ENCODE measurements at regions not wholly inside any gene's neighbourhood (a gene's known extent, or its start where the extent isn't known, plus 50 kb on each side); places are given as distances from the start of the nearest gene placed in this dataset.

DNA sequence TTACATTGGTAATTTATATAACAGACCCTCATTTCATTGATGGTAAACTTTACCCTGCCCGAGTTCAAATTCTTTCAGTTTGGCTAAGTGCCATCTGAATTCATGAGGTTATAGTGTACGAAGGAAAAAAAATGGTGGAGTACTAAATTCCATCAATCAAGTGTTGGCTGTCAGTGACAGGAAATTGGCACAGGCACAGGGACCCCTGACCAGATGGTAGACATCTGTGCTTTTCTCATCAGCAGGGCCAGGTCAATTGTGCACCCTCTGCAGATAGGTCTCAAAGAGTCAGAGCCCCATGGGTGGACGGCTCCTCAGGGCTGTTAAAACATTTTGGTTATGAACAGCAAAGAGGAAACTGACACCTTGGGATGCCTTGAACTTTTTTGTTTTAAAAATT is 439.2 kb downstream of the SETBP1 start:
- no peak for ATAC-seq
- intact Hi-C loops (cut with DNase I), result no loop called here
- no peak for DNase-seq

DNA sequence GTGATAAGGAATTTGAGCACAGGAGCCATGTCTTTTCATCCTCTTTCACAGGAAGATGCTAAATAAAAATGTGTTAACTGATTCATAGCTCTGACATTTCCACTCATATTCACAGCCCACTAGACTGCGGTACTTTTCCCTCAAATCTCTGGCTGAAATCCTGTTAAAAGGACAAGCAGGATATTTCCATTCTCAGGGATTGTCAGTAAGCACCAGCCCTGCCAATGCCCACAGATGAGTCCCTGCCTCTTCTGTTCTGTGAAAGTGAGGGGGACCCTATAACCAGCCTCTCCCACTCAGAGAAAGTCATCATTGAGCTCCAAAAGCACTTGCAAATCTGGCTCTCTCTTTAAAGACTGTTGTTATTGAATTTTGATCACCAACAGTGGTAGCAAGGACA is 440.5 kb downstream of the SETBP1 start:
- no peaks in the 10 kb centered on the region for H3K4me1 ChIP-seq
- no peak for ATAC-seq
- no peaks in the 10 kb centered on the region for H3K36me3 ChIP-seq
- no peak overlapping the region for H3K27ac ChIP-seq
- no peak overlapping the region for H3K4me3 ChIP-seq
- intact Hi-C loops (cut with DNase I), result no loop called here
- DNase-seq, result no peak
- H3K27me3 ChIP-seq, result no peaks in the 10 kb centered on the region
- TF ChIP-seq CTCF (IDR thresholded peaks at IDR 0.05) (no peak), POLR2A (IDR thresholded peaks at IDR 0.05) (no peak)
- 100% methylated on average over 1 of the region's 1 CpG for WGBS (ENCODE audit: insufficient coverage, low coverage, low lambda C conversion rate, missing lambda C conversion rate)
- H3K9me3 ChIP-seq, result no peaks in the 10 kb centered on the region

More for the DNA sequence above, 439.2 kb downstream of the SETBP1 start:
- Histone ChIP-seq H3K27me3 (no peaks in the 10 kb centered on the region), H3K4me3 (no peak overlapping the region), H3K4me1 (no peaks in the 10 kb centered on the region), H3K9me3 (no peaks in the 10 kb centered on the region), H3K27ac (no peak overlapping the region), H3K36me3 (no peaks in the 10 kb centered on the region)
- 52% methylated on average over 3 of the region's 3 CpGs for WGBS (ENCODE audit: insufficient coverage, low coverage, low lambda C conversion rate, missing lambda C conversion rate)
- TF ChIP-seq CTCF (IDR thresholded peaks at IDR 0.05) (no peak), POLR2A (IDR thresholded peaks at IDR 0.05) (no peak)

DNA sequence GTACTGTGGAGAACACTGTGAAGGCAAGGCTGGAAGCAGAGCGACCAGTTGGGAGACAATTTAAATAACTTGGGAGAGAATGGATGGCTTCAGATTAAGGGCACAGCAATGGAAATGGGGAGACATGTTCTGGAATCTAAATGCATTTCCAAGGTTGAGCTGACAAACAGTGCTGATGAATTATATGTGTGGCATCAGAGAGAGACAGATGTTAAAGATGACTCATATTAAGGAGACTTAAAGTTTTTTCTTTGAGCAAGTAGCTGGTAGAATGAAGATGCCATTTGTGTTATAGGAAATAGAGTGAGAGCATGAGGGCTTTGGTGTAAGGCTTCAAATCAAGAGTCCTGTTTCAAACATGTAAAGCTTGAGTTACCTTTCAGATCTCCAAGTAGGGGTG is 441.8 kb downstream of the SETBP1 start:
- 75% methylated on average over 1 of the region's 1 CpG for WGBS (ENCODE audit: insufficient coverage, low coverage, low lambda C conversion rate, missing lambda C conversion rate)

DNA sequence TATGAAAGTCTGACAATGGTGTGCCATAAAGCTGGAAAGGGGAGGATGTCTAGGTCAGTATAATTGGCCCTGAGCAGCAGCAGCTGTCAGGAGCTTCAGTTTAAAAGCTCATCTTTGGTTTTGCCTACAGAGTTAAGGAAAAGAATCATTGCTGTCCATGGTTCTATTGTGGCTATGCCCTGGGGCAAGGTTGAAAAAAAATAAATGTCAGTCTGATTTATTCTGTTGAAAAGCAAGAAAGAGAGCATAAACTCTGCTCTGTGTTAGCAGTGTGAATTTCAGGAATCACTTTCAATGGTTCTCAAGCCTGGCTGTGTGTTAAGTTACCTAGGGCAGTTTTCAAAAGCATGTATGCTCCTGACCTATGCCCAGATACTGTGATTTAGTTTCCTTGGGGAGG is 446.7 kb downstream of the SETBP1 start:
- intact Hi-C loops (cut with DNase I), result loop anchor here in 1 of 2 donors (5.0 kb wide), 1 partner anchor 60 kb away; no protein-coding TSS in a partner anchor
- no peak for TF ChIP-seq POLR2A (IDR thresholded peaks at IDR 0.05)
- TF ChIP-seq CTCF (IDR thresholded peaks at IDR 0.05), result no peak
- Histone ChIP-seq H3K4me3 (no peak overlapping the region), H3K27ac (no peak overlapping the region), H3K36me3 (no peaks in the 10 kb centered on the region), H3K4me1 (no peaks in the 10 kb centered on the region), H3K9me3 (no peaks in the 10 kb centered on the region), H3K27me3 (no peaks in the 10 kb centered on the region)
- ATAC-seq, result no peak
- DNase-seq, result no peak

More for the DNA sequence above, 441.8 kb downstream of the SETBP1 start:
- Histone ChIP-seq H3K4me1 (no peaks in the 10 kb centered on the region), H3K36me3 (no peaks in the 10 kb centered on the region), H3K27me3 (no peaks in the 10 kb centered on the region), H3K27ac (no peak overlapping the region), H3K4me3 (no peak overlapping the region), H3K9me3 (no peaks in the 10 kb centered on the region)
- TF ChIP-seq POLR2A (IDR thresholded peaks at IDR 0.05) (no peak), CTCF (IDR thresholded peaks at IDR 0.05) (no peak)
- ATAC-seq, result no peak
- no peak for DNase-seq
- intact Hi-C loops (cut with DNase I), result no loop called here

- Histone ChIP-seq H3K27ac (no peak overlapping the region), H3K27me3 (no peaks in the 10 kb centered on the region), H3K9me3 (no peaks in the 10 kb centered on the region), H3K4me3 (no peak overlapping the region), H3K36me3 (no peaks in the 10 kb centered on the region), H3K4me1 (no peaks in the 10 kb centered on the region)
- ATAC-seq (no peak), DNase-seq (no peak)
- WGBS (ENCODE audit: insufficient coverage, low coverage, low lambda C conversion rate, missing lambda C conversion rate), result 82% methylated on average over 1 of the region's 1 CpG
- TF ChIP-seq CTCF (IDR thresholded peaks at IDR 0.05) (no peak), POLR2A (IDR thresholded peaks at IDR 0.05) (no peak)
- intact Hi-C loops (cut with DNase I), result no loop called here
Measured at GRCh38 chr18:45133276-45133675, 452.6 kb downstream of the SETBP1 start.

Data from right lobe of liver (tissue), 6 donors.